WI38 (cell line): ENCODE measurements at regions not wholly inside any gene's neighbourhood (a gene's known extent, or its start where the extent isn't known, plus 50 kb on each side); places are given as distances from the start of the nearest gene placed in this dataset.
"Not testable (repeated sequence)": the region's sequence is repeated elsewhere in the genome, so short reads cannot be mapped to it uniquely, and the experiment has no call there.

Experiments used
- H3K4me3 ChIP-seq: 2 replicates; pipeline ENCODE4 v1.5.1; 2011; ENCODE audit warnings: low read depth, mild to moderate bottlenecking, control low read depth, low read length
- TF ChIP-seq, protein P1 (sequence below): IDR thresholded peaks from 2 replicates; pipeline ENCODE4 v1.5.1; 2012; ENCODE audit warnings: low read depth, mild to moderate bottlenecking, control low read depth, low read length

DNA sequence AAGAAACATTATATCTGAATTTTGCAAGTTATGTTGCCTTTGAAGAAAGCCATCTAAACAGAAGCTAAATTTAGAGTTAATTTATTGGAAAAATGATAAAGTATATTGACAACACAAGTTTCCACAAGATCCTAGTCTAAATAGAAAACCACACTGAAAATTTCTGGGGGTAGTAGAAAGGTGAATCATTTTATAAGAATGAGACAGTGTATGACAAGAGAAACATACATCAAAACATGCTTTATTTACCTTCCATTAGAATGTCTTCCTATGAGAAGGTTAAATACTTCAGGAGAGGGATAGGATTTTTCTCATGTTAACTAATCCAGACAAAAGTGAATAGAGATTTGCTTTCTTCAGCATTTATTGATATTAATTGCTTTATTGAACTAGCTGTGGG lies 1389.8 kb upstream of the ZEB2 start:
- TF ChIP-seq, protein P1, sequence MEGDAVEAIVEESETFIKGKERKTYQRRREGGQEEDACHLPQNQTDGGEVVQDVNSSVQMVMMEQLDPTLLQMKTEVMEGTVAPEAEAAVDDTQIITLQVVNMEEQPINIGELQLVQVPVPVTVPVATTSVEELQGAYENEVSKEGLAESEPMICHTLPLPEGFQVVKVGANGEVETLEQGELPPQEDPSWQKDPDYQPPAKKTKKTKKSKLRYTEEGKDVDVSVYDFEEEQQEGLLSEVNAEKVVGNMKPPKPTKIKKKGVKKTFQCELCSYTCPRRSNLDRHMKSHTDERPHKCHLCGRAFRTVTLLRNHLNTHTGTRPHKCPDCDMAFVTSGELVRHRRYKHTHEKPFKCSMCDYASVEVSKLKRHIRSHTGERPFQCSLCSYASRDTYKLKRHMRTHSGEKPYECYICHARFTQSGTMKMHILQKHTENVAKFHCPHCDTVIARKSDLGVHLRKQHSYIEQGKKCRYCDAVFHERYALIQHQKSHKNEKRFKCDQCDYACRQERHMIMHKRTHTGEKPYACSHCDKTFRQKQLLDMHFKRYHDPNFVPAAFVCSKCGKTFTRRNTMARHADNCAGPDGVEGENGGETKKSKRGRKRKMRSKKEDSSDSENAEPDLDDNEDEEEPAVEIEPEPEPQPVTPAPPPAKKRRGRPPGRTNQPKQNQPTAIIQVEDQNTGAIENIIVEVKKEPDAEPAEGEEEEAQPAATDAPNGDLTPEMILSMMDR: no peak
- H3K4me3 ChIP-seq: no peak overlapping the region

DNA sequence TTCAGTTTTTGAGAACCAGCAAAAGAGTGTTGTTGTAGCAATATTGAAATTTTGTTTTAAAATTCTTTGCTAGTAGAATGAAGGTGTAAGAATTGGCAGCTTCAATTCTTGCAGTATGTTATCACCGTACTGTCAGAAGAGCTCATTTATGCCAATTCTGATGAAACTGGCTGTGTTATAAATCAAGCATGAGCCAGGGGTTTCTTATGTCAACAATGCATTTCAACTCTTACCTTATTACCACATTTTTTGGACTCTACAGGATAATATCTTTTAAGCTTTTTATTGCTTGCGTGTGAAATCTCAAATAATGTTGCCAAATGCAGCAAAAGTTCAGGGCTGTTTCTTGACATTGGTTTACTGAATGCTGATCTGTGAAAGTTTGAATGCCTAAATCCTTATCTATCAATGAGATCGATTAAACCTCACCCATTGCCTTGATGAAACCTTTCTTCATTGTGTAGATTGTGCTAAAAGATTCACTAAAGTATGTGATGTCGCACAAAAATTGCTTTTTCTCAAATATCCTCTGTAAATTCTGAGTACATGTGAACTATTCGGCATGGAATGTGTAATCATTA lies 1389.3 kb upstream of the ZEB2 start:
- TF ChIP-seq, protein P1: no peak

DNA sequence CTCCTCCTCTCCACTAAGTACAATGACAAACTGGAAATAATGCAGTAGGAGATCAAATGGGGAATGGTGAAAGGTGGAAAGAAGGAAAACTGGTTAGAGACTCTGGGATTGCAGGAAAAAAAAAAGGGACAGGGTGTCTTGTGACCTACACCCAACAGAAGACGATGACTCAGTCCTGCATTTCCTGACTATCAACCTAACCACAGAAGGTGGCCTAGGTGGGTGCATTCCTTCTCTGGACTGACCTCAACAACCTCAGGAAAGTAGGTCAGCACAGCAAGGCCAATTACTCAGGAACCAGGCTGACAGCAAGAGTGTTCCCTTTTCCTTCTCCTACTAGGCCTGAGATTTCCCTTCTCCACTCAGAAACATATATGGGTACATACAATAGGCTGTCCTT lies 1386.4 kb upstream of the ZEB2 start:
- TF ChIP-seq, protein P1: no peak
- no peak overlapping the region for H3K4me3 ChIP-seq

More for the DNA sequence above, 1389.3 kb upstream of the ZEB2 start:
- no peak overlapping the region for H3K4me3 ChIP-seq

DNA sequence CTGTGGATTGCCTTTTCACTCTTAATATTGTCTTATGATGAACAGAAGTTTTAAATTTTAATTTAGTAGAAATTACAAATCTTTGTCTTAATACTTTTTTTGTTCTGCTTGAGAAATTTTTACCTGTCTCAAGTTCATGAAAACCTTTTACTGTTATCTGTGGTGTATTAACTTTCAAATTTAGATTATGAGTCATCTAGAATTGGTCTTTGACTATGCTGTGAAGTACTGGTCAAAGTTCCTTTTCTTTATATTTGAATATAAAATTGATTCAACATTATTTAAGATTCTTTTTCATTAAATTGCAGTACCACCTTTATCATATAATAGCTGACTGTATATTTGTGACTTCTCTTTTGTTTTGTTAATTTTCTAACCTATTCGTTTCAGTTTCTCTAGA lies 1385.5 kb upstream of the ZEB2 start:
- TF ChIP-seq, protein P1: no peak
- H3K4me3 ChIP-seq: no peak overlapping the region

DNA sequence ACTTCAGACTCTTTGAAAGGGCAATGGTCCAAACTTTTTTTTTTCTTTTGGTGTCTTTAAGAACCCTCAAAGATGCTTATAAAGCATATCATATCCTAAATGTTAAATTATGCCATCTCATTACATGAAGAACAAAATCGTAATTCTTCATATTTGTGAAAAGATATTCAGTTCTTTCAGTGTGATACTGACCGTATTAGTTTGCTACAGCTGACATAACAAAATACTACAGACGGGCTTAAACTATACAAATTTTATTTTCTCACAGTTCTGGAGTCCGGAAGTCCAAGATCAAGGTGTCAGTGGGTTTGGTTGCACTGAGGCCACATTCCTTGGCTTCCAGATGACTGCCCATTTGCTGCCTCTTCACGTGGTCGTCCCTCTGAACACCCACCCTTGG lies 1377.2 kb upstream of the ZEB2 start:
- no peak overlapping the region for H3K4me3 ChIP-seq
- TF ChIP-seq, protein P1: no peak

DNA sequence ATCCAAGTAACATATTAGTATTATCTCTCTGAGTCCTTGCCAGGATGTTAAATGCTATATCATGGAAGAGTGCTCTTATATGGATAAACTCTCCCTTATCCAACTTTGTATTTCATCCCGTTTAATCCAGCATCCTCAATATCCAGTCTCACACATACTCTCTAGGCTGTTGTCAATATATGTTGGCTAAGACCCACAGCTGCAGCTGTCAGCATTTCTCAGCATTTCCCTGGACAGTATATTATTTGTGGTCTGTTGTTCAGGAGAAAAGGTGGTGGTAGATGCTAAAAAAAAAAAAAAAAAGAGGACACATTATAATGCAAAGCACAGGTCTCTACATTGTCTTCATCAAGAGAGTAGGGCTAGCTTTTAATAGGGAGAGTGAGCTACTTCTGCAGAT lies 1368.0 kb upstream of the ZEB2 start:
- no peak overlapping the region for H3K4me3 ChIP-seq

DNA sequence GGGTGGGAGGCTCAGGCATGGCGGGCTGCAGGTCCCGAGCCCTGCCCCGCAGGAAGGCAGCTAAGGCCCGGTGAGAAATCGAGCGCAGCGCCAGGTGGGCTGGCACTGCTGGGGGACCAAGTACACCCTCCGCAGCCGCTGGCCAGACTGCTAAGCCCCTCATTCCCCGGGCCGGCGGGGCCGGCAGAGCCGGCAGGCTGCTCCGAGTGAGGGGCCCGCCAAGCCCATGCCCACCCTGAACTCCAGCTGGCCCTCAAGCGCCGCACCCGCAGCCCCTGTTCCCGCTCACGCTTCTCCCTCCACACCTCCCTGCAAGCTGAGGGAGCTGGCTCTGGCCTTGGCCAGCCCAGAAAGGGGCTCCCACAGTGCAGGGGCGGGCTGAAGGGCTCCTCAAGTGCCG lies 1361.1 kb upstream of the ZEB2 start:
- H3K4me3 ChIP-seq: not testable (repeated sequence)

More for the DNA sequence above, 1368.0 kb upstream of the ZEB2 start:
- TF ChIP-seq, protein P1: no peak

DNA sequence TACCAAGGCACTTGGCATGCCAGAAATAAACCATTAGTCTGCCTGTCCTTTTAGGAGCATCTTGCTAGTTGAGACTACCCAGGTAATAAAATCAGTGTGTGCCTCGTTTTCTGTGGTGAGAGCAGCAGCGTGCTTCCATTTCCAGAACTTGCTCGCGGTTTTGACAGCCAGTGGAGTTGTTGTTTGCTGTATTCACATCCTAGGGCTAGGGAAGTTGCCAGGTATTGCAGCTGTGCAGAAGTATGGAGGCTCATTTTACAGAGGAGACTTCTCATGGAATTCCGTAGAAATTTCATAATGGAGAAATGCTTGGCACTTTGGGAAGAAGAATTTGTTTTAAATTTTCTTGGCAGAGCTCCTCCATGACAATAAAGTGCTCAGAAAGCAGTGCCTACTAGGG lies 1355.1 kb upstream of the ZEB2 start:
- TF ChIP-seq, protein P1: no peak

More for the DNA sequence above, 1355.1 kb upstream of the ZEB2 start:
- H3K4me3 ChIP-seq: no peak overlapping the region
